Amniotic epithelial cell (primary cell): ENCODE measurements at regions not wholly inside any gene's neighbourhood (a gene's known extent, or its start where the extent isn't known, plus 50 kb on each side); places are given as distances from the start of the nearest gene placed in this dataset.
A peak's percentile ranks its signal among the peaks of the same experiment; 100 is the strongest.

Source experiments
- DNase-seq: peaks from one replicate; pipeline ENCODE4 v3.0.0-alpha.2; 2010; ENCODE audit warnings: low read depth

GRCh38 chr21:38659936-38660332 lies 145.8 kb upstream of the ETS2 start:
- no peak for DNase-seq

- DNase-seq = no peak
These were observed 145.2 kb upstream of the ETS2 start for GRCh38 chr21:38660333-38661196.

- DNase-seq = peak; percentile 5
These were observed 144.4 kb upstream of the ETS2 start for GRCh38 chr21:38661197-38661871.

GRCh38 chr21:38661889-38662568 lies 143.7 kb upstream of the ETS2 start:
- DNase-seq = peak; percentile 59

- DNase-seq = no peak
These were observed 142.4 kb upstream of the ETS2 start for GRCh38 chr21:38663282-38663681.

- DNase-seq = no peak
These were observed 141.4 kb upstream of the ETS2 start for GRCh38 chr21:38664315-38664714.

- peak; percentile 17 for DNase-seq
These were observed 140.9 kb upstream of the ETS2 start for GRCh38 chr21:38664841-38665240.

- no peak for DNase-seq
These were observed 138.3 kb upstream of the ETS2 start for GRCh38 chr21:38667291-38667870.

- no peak for DNase-seq
These were observed 137.7 kb upstream of the ETS2 start for GRCh38 chr21:38668067-38668466.

- DNase-seq = no peak
These were observed 137.2 kb upstream of the ETS2 start for GRCh38 chr21:38668541-38668940.

- peak; percentile 39 for DNase-seq
These were observed 136.5 kb upstream of the ETS2 start for GRCh38 chr21:38669186-38669585.

- DNase-seq = no peak
These were observed 134.9 kb upstream of the ETS2 start for GRCh38 chr21:38670861-38671260.

- no peak for DNase-seq
These were observed 134.0 kb upstream of the ETS2 start for GRCh38 chr21:38671773-38672172.

- DNase-seq = no peak
These were observed 130.4 kb upstream of the ETS2 start for GRCh38 chr21:38675182-38675824.

GRCh38 chr21:38678827-38679226 lies 126.9 kb upstream of the ETS2 start:
- DNase-seq = no peak

- DNase-seq = peak; percentile 63
These were observed 126.2 kb upstream of the ETS2 start for GRCh38 chr21:38679534-38679933.

GRCh38 chr21:38680401-38680800 lies 125.3 kb upstream of the ETS2 start:
- no peak for DNase-seq

GRCh38 chr21:38683222-38683621 lies 122.5 kb upstream of the ETS2 start:
- DNase-seq = peak; percentile 70

GRCh38 chr21:38688068-38688467 lies 117.7 kb upstream of the ETS2 start:
- no peak for DNase-seq

- DNase-seq = no peak
These were observed 114.1 kb upstream of the ETS2 start for GRCh38 chr21:38691631-38692030.

- DNase-seq = no peak
These were observed 109.2 kb upstream of the ETS2 start for GRCh38 chr21:38696579-38696978.

- no peak for DNase-seq
These were observed 106.7 kb upstream of the ETS2 start for GRCh38 chr21:38699048-38699447.
